Upper lobe of left lung (tissue), 6 donors: ENCODE measurements at regions not wholly inside any gene's neighbourhood (a gene's known extent, or its start where the extent isn't known, plus 50 kb on each side); places are given as distances from the start of the nearest gene placed in this dataset.
A peak's percentile ranks its signal among the peaks of the same experiment; 100 is the strongest.
"Not testable (repeated sequence)": the region's sequence is repeated elsewhere in the genome, so short reads cannot be mapped to it uniquely, and the experiment has no call there.

Experiments used
- ATAC-seq, 2 donors: fragments of 200-7000 bp; cut with Tn5 transposase; one replicate each; pipeline ENCODE4 v1.9.1; 2022; ENCODE audit warnings: mild to moderate bottlenecking in 2 of 2, moderate library complexity in 2 of 2; ENCODE audit not compliant: low FRiP score in 2 of 2
- DNase-seq, 2 donors: peaks; one replicate each; pipeline ENCODE4 v3.0.0-alpha.2; 2019 to 2020
- H3K27ac ChIP-seq, 4 donors: fragments of 200-600 bp; sonication (generic); one replicate each; pipeline ENCODE4 v1.5.1; 2016 to 2019
- H3K27me3 ChIP-seq, 4 donors: fragments of 200-600 bp; sonication (generic); one replicate each; pipeline ENCODE4 v1.5.1; 2017 to 2019
- H3K36me3 ChIP-seq, 4 donors: fragments of 200-600 bp; sonication (generic); one replicate each; pipeline ENCODE4 v1.5.1; 2016 to 2019
- H3K4me1 ChIP-seq, 4 donors: fragments of 200-600 bp; sonication (generic); one replicate each; pipeline ENCODE4 v1.5.1; 2018 to 2019
- H3K4me3 ChIP-seq, 4 donors: fragments of 200-600 bp; sonication (generic); one replicate each; pipeline ENCODE4 v1.5.1; 2017 to 2019; ENCODE audit warnings: mild to moderate bottlenecking in 2 of 4, moderate library complexity in 1 of 4
- H3K9me3 ChIP-seq, 4 donors: fragments of 200-600 bp; sonication (generic); one replicate each; pipeline ENCODE4 v1.5.1; 2018 to 2019
- EP300 ChIP-seq, 4 donors: sonication (generic); formaldehyde crosslinking; IDR thresholded peaks; one replicate each; pipeline ENCODE4 v1.5.1; 2017; ENCODE audit warnings: antibody characterized with exemption in 4 of 4, control low read depth in 2 of 4
- POLR2A ChIP-seq, 4 donors: fragments of 450-650 bp; IDR thresholded peaks; one replicate each; pipeline ENCODE4 v1.5.1; 2016 to 2017; ENCODE audit warnings: antibody characterized with exemption in 4 of 4, mild to moderate bottlenecking in 2 of 4
- POLR2AphosphoS5 ChIP-seq, 2 donors: sonication (generic); formaldehyde crosslinking; IDR thresholded peaks; one replicate each; pipeline ENCODE4 v1.5.1; 2017; ENCODE audit warnings: antibody characterized with exemption in 2 of 2
- WGBS, 2 donors: methylation state at CpG; one replicate each; pipeline ENCODE4 v1.1.5; 2017 to 2018; 5-methylcytosine and 5-hydroxymethylcytosine counted together
- TF ChIP-seq, protein P1 (sequence below), 6 experiments: fragments of 450-650 bp in 4 of 6; fragments of 200-600 bp in 2 of 6; sonication (generic) in 2 of 6; IDR thresholded peaks; one replicate each; pipeline ENCODE4 v1.5.1; 2016 to 2019; ENCODE audit warnings: antibody characterized with exemption in 6 of 6
- donor health status: DM: no; HTN: no; CAD: no; lungs with moderate emphysema.
- donor health status: DM: no; HTN: yes; CAD: no; lungs with severe emphysema.

GRCh38 chr20:56780266-56780665 lies 151.2 kb downstream of the TFAP2C start:
- H3K9me3 ChIP-seq = no peaks in the 10 kb centered on the region
- WGBS, 2 donors = 76 to 77% methylated on average over 7 of the region's 7 CpGs
- no peak overlapping the region for H3K27ac ChIP-seq
- TF ChIP-seq POLR2AphosphoS5 (IDR thresholded peaks at IDR 0.05) (no peak), EP300 (IDR thresholded peaks at IDR 0.05) (no peak), POLR2A (IDR thresholded peaks at IDR 0.05) (no peak)
- TF ChIP-seq, protein P1, sequence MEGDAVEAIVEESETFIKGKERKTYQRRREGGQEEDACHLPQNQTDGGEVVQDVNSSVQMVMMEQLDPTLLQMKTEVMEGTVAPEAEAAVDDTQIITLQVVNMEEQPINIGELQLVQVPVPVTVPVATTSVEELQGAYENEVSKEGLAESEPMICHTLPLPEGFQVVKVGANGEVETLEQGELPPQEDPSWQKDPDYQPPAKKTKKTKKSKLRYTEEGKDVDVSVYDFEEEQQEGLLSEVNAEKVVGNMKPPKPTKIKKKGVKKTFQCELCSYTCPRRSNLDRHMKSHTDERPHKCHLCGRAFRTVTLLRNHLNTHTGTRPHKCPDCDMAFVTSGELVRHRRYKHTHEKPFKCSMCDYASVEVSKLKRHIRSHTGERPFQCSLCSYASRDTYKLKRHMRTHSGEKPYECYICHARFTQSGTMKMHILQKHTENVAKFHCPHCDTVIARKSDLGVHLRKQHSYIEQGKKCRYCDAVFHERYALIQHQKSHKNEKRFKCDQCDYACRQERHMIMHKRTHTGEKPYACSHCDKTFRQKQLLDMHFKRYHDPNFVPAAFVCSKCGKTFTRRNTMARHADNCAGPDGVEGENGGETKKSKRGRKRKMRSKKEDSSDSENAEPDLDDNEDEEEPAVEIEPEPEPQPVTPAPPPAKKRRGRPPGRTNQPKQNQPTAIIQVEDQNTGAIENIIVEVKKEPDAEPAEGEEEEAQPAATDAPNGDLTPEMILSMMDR (IDR thresholded peaks at IDR 0.05) = no peak
- no peaks in the 10 kb centered on the region for H3K27me3 ChIP-seq
- H3K36me3 ChIP-seq = no peaks in the 10 kb centered on the region
- no peak for ATAC-seq
- no peak for DNase-seq
- H3K4me3 ChIP-seq = no peak overlapping the region
- H3K4me1 ChIP-seq = peaks cover 0 to 8% (median 0%) of the 10 kb centered on the region in 4 donors

DNA sequence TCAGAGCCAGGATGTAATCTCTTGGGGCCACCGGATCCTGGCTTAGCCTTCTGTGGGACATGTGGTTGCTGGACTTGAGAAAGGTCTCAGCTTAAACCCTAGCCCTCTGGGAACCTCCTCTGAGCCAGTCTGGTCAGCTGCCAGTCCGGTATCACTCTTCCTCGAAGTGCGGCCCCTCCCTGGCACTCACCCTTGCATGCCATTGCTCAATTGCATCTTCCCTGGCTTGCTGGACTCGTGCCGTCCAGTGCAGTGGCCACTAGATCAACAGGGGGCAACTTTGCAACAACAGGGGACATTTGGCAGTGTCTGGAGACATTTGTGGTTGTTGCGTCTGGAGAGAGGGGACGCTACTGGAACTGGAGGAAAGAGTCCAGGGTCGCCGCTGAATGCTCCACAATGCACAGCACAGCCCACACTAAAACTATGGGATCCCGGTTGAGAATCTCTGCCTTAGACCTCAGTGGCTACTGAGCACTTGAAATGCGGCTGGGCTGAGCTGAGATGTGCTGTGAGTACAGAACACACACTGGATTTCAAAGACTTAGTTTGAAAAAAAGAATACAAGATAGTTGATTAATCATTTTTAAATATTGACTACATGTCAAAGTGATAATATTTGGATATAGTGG lies 152.1 kb downstream of the TFAP2C start:
- TF ChIP-seq, protein P1 (IDR thresholded peaks at IDR 0.05) = no peak
- no peak for TF ChIP-seq POLR2A (IDR thresholded peaks at IDR 0.05)
- no peak for TF ChIP-seq POLR2AphosphoS5 (IDR thresholded peaks at IDR 0.05)
- Histone ChIP-seq H3K4me3 (no peak overlapping the region), H3K27ac (no peak overlapping the region), H3K27me3 (no peaks in the 10 kb centered on the region), H3K4me1 (peaks cover 0 to 8% (median 0%) of the 10 kb centered on the region in 4 donors), H3K9me3 (no peaks in the 10 kb centered on the region), H3K36me3 (no peaks in the 10 kb centered on the region)
- ATAC-seq (peak; percentile 64 to 74), DNase-seq (peak in 1 of 2 donors; percentile 64)
- 37 to 51% methylated on average over 2 to 12 of the region's 12 CpGs for WGBS, 2 donors

GRCh38 chr20:56781987-56782560 lies 153.0 kb downstream of the TFAP2C start:
- not testable (repeated sequence) for DNase-seq, H3K36me3 ChIP-seq, H3K9me3 ChIP-seq, H3K4me3 ChIP-seq, H3K27me3 ChIP-seq, H3K4me1 ChIP-seq, H3K27ac ChIP-seq, ATAC-seq
- 52 to 77% methylated on average over 2 of the region's 2 CpGs for WGBS, 2 donors

GRCh38 chr20:56782814-56783213 lies 153.7 kb downstream of the TFAP2C start:
- not testable (repeated sequence) for H3K4me3 ChIP-seq, H3K9me3 ChIP-seq, H3K4me1 ChIP-seq, DNase-seq, H3K36me3 ChIP-seq, H3K27me3 ChIP-seq, H3K27ac ChIP-seq
- 81 to 84% methylated on average over 11 of the region's 11 CpGs for WGBS, 2 donors
- ATAC-seq = peak in 1 of 2 donors; percentile 56

DNA sequence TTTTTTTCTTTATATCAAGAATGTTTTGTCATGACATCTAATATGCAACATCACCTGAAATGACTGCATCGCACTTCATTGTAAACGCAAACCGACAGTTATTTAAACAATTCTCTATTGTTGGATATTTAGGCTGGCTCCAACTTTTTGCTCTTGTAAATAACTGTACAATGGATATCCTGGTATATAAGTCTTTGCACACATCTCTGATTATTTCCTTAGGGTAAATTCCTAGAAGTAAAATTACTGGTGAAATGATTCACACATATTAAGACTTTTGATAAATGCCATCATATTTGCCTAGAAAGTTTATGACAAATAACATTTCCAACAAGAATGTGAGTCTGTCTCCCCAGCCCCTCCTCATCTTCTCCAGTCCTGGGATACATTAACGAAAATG lies 154.7 kb downstream of the TFAP2C start:
- no peak for DNase-seq
- H3K4me3 ChIP-seq = no peak overlapping the region
- WGBS, 2 donors = 58 to 63% methylated on average over 4 of the region's 4 CpGs

More for the DNA sequence above, 154.7 kb downstream of the TFAP2C start:
- TF ChIP-seq POLR2AphosphoS5 (IDR thresholded peaks at IDR 0.05) (no peak), POLR2A (IDR thresholded peaks at IDR 0.05) (no peak), EP300 (IDR thresholded peaks at IDR 0.05) (no peak)
- TF ChIP-seq, protein P1 (IDR thresholded peaks at IDR 0.05) = no peak
- Histone ChIP-seq H3K9me3 (no peaks in the 10 kb centered on the region), H3K27ac (no peak overlapping the region), H3K4me1 (peaks cover 0 to 13% (median 0%) of the 10 kb centered on the region in 4 donors), H3K36me3 (no peaks in the 10 kb centered on the region), H3K27me3 (no peaks in the 10 kb centered on the region)
- no peak for ATAC-seq
